ENCODE measurements at regions not wholly inside any gene's neighbourhood (a gene's known extent, or its start where the extent isn't known, plus 50 kb on each side); places are given as distances from the start of the nearest gene placed in this dataset.

- Histone ChIP-seq H3K9ac (ENCODE audit: low read depth in 1 of 2, low read length in 2 of 2) (no peak overlapping the region), H3K4me3 (ENCODE audit: low read depth in 1 of 3, low read length in 3 of 3) (no peak overlapping the region), H3K27me3 (ENCODE audit: control insufficient read depth in 4 of 4, insufficient read depth in 4 of 4, low read length in 3 of 4) (no peaks in the 10 kb centered on the region), H3K36me3 (ENCODE audit: control insufficient read depth in 4 of 4, insufficient read depth in 3 of 4, low read depth in 1 of 4, low read length in 3 of 4) (no peaks in the 10 kb centered on the region), H3K27ac (ENCODE audit: low read depth in 1 of 2, low read length in 2 of 2) (peak overlapping the region in 1 of 2 donors; percentile 21), H3K9me3 (ENCODE audit: control insufficient read depth in 4 of 4, low read length in 3 of 4) (no peaks in the 10 kb centered on the region), H3K4me1 (ENCODE audit: control insufficient read depth in 4 of 4, insufficient read depth in 4 of 4, low read length in 3 of 4) (peaks cover 6 to 32% (median 25%) of the 10 kb centered on the region in 4 donors)
- WGBS: 21% methylated on average over 2 of the region's 2 CpGs
- DNase-seq (ENCODE audit: low spot score): no peak
- TF ChIP-seq HNF4A (conservative IDR thresholded peaks at IDR 0.05) (peak in 1 of 2 donors; percentile 7), ATF3 (IDR thresholded peaks at IDR 0.05) (no peak), SP1 (IDR thresholded peaks at IDR 0.05) (peak; percentile 20), RXRA (IDR thresholded peaks at IDR 0.05) (peak; percentile 40 to 42)
Observed at GRCh38 chr4:141347684-141348083, 127.0 kb downstream of the ZNF330 start.

GRCh38 chr4:141348125-141348524 is 127.4 kb downstream of the ZNF330 start:
- Histone ChIP-seq H3K9ac (ENCODE audit: low read depth in 1 of 2, low read length in 2 of 2) (no peak overlapping the region), H3K36me3 (ENCODE audit: control insufficient read depth in 4 of 4, insufficient read depth in 3 of 4, low read depth in 1 of 4, low read length in 3 of 4) (no peaks in the 10 kb centered on the region), H3K9me3 (ENCODE audit: control insufficient read depth in 4 of 4, low read length in 3 of 4) (no peaks in the 10 kb centered on the region), H3K27ac (ENCODE audit: low read depth in 1 of 2, low read length in 2 of 2) (peak overlapping the region; percentile 21 to 31), H3K4me1 (ENCODE audit: control insufficient read depth in 4 of 4, insufficient read depth in 4 of 4, low read length in 3 of 4) (peaks cover 6 to 32% (median 25%) of the 10 kb centered on the region in 4 donors), H3K27me3 (ENCODE audit: control insufficient read depth in 4 of 4, insufficient read depth in 4 of 4, low read length in 3 of 4) (no peaks in the 10 kb centered on the region), H3K4me3 (ENCODE audit: low read depth in 1 of 3, low read length in 3 of 3) (no peak overlapping the region)
- TF ChIP-seq SP1 (IDR thresholded peaks at IDR 0.05) (peak; percentile 0), CTCF (IDR thresholded peaks at IDR 0.05; ENCODE audit: low read depth, low read length, missing input control) (no peak)
- 53% methylated on average over 2 of the region's 2 CpGs for WGBS
- no peak for DNase-seq (ENCODE audit: low spot score)

GRCh38 chr4:141348573-141348972 is 127.9 kb downstream of the ZNF330 start:
- TF ChIP-seq HNF4G (IDR thresholded peaks at IDR 0.05) (no peak), EGR1 (IDR thresholded peaks at IDR 0.05; ENCODE audit: low read depth in 2 of 2) (no peak), NR2F2 (IDR thresholded peaks at IDR 0.05) (no peak), CTCF (IDR thresholded peaks at IDR 0.05; ENCODE audit: low read depth, low read length, missing input control) (no peak), JUND (IDR thresholded peaks at IDR 0.05) (no peak), GABPA (IDR thresholded peaks at IDR 0.05 in 1 of 2, conservative IDR thresholded peaks at IDR 0.05 in 1 of 2) (no peak), RXRA (IDR thresholded peaks at IDR 0.05) (no peak), HNF4A (conservative IDR thresholded peaks at IDR 0.05) (no peak), ATF3 (IDR thresholded peaks at IDR 0.05) (no peak), FOXA1 (IDR thresholded peaks at IDR 0.05) (no peak), FOXA2 (IDR thresholded peaks at IDR 0.05) (no peak), REST (IDR thresholded peaks at IDR 0.05) (no peak), TAF1 (conservative IDR thresholded peaks at IDR 0.05) (no peak)
- no peaks in the 10 kb centered on the region for H3K36me3 ChIP-seq (ENCODE audit: control insufficient read depth in 4 of 4, insufficient read depth in 3 of 4, low read depth in 1 of 4, low read length in 3 of 4)
- H3K27ac ChIP-seq (ENCODE audit: low read depth in 1 of 2, low read length in 2 of 2): peak overlapping the region; percentile 9 to 31
- peaks cover 6 to 32% (median 25%) of the 10 kb centered on the region in 4 donors for H3K4me1 ChIP-seq (ENCODE audit: control insufficient read depth in 4 of 4, insufficient read depth in 4 of 4, low read length in 3 of 4)
- 91% methylated on average over 1 of the region's 1 CpG for WGBS
- H3K4me3 ChIP-seq (ENCODE audit: low read depth in 1 of 3, low read length in 3 of 3): no peak overlapping the region
- H3K9me3 ChIP-seq (ENCODE audit: control insufficient read depth in 4 of 4, low read length in 3 of 4): no peaks in the 10 kb centered on the region
- H3K9ac ChIP-seq (ENCODE audit: low read depth in 1 of 2, low read length in 2 of 2): no peak overlapping the region
- no peaks in the 10 kb centered on the region for H3K27me3 ChIP-seq (ENCODE audit: control insufficient read depth in 4 of 4, insufficient read depth in 4 of 4, low read length in 3 of 4)
- no peak for DNase-seq (ENCODE audit: low spot score)
